K562 (cell line): ENCODE measurements at regions not wholly inside any gene's neighbourhood (a gene's known extent, or its start where the extent isn't known, plus 50 kb on each side); places are given as distances from the start of the nearest gene placed in this dataset.

Experiments used
- ATAC-seq: fragments of 200-7000 bp; cut with Tn5 transposase; 3 replicates; pipeline ENCODE4 v1.9.1; 2020; ENCODE audit warnings: moderate library complexity
- BruUV-seq: library from RNA; stranded (reverse); fragments of 400-500 nt; replicated peaks from 2 replicates; lab custom pipeline; 2021; lab: Mats Ljungman, UMichigan
- CTCF ChIA-PET: fragments of 300-600 bp; formaldehyde crosslinking; extraction: SDS; loops from one replicate; lab custom pipeline; 2021; ENCODE audit warnings: low intra/inter-chr PET ratio; lab: Yijun Ruan, JAX
- POLR2A ChIA-PET: fragments of 300-600, 350-650 bp; sonication (Branson Sonifier 250); formaldehyde crosslinking; extraction: SDS; loops from one replicate; lab custom pipeline; 2021; ENCODE audit warnings: antibody characterized with exemption, inconsistent platforms; lab: Yijun Ruan, JAX
- DNase-seq, 4 experiments: peaks; one replicate each; pipeline versions ENCODE4 v3.0.0 to v3.0.0-alpha.2; 2011 to 2018; ENCODE audit warnings: low spot score in 3 of 4, mixed read lengths in 3 of 4; ENCODE audit errors: extremely low read depth in 1 of 4
- FAIRE-seq: peaks from 2 replicates; lab custom pipeline; 2011; peaks lifted over from hg19 to GRCh38; lab: Jason Lieb, UNC
- H2AFZ ChIP-seq: 2 replicates; pipeline ENCODE4 v1.6.0; 2011; ENCODE audit warnings: low read depth, low read length, control low read depth, inconsistent platforms
- H3K27ac ChIP-seq: fragments of 200-600 bp; 3 replicates; pipeline ENCODE4 v1.8.0; 2011; ENCODE audit warnings: low read depth, mild to moderate bottlenecking, control low read depth, inconsistent platforms, low read length, moderate library complexity, mixed read lengths; ENCODE audit errors: extremely low read depth
- H3K27me3 ChIP-seq, 2 experiments: fragments of 300-600 bp in 1 of 2; 2 replicates in 1 of 2; 3 replicates in 1 of 2; pipeline versions ENCODE4 v1.6.0 to v1.8.0; 2011; ENCODE audit warnings: inconsistent platforms in 2 of 2, low read length in 2 of 2, mild to moderate bottlenecking in 1 of 2, mixed read lengths in 1 of 2, moderate library complexity in 1 of 2; ENCODE audit not compliant: control insufficient read depth in 2 of 2, insufficient read depth in 2 of 2
- H3K36me3 ChIP-seq: fragments of 300-600 bp; 3 replicates; pipeline ENCODE4 v1.8.0; 2011; ENCODE audit warnings: mild to moderate bottlenecking, low read length, inconsistent platforms; ENCODE audit not compliant: control insufficient read depth, insufficient read depth
- H3K4me1 ChIP-seq, 2 experiments: fragments of 200-600 bp in 1 of 2; replicated peaks in 1 of 2; 2 replicates in 1 of 2; 3 replicates in 1 of 2; pipeline versions ENCODE4 v1.5.1 to v1.8.0; 2011; ENCODE audit warnings: inconsistent platforms in 2 of 2, low read length in 2 of 2, mild to moderate bottlenecking in 1 of 2, mixed read lengths in 1 of 2, moderate library complexity in 1 of 2; ENCODE audit not compliant: control insufficient read depth in 2 of 2, insufficient read depth in 2 of 2
- H3K4me2 ChIP-seq: 2 replicates; pipeline ENCODE4 v1.6.1; 2011; ENCODE audit warnings: low read length, control low read depth, inconsistent platforms, mixed read lengths; ENCODE audit not compliant: insufficient read depth
- H3K4me3 ChIP-seq: fragments of 200-600 bp; sonication (generic), shearing (Covaris generic); 2 replicates; pipeline ENCODE4 v1.5.1; 2016; ENCODE audit warnings: control low read depth, inconsistent platforms
- H3K79me2 ChIP-seq: fragments of 200-600 bp; 3 replicates; pipeline ENCODE4 v1.8.0; 2011; ENCODE audit warnings: low read length, inconsistent platforms; ENCODE audit not compliant: control insufficient read depth, insufficient read depth
- H3K9ac ChIP-seq, 2 experiments: 2 replicates each; pipeline versions ENCODE4 v1.6.0 to v1.6.1; 2011; ENCODE audit warnings: low read depth in 2 of 2, low read length in 2 of 2, control low read depth in 1 of 2, inconsistent platforms in 1 of 2, mild to moderate bottlenecking in 1 of 2, mixed read lengths in 1 of 2; ENCODE audit not compliant: insufficient read depth in 1 of 2
- H3K9me1 ChIP-seq: one replicate; pipeline ENCODE4 v1.6.0; 2011; ENCODE audit warnings: inconsistent platforms, mild to moderate bottlenecking, low read length, moderate library complexity; ENCODE audit not compliant: control insufficient read depth, insufficient read depth
- H3K9me3 ChIP-seq: replicated peaks from 2 replicates; pipeline ENCODE4 v1.5.1; 2011; ENCODE audit warnings: low read depth, low read length, inconsistent platforms; ENCODE audit not compliant: control insufficient read depth, insufficient read depth
- H4K20me1 ChIP-seq: replicated peaks from 2 replicates; pipeline ENCODE4 v1.6.1; 2011; ENCODE audit warnings: low read length, inconsistent platforms, mixed read lengths; ENCODE audit not compliant: control insufficient read depth, insufficient read depth
- EWSR1 ChIP-seq: fragments of 450-650 bp; IDR thresholded peaks from 2 replicates; pipeline ENCODE4 v1.6.1; 2018; ENCODE audit warnings: borderline replicate concordance, mild to moderate bottlenecking, low read depth, moderate library complexity; ENCODE audit not compliant: partially characterized antibody
- FOXA3 ChIP-seq, 2 experiments: fragments of 450-650 bp in 1 of 2; sonication (generic) in 1 of 2; formaldehyde crosslinking; IDR thresholded peaks in 1 of 2; conservative IDR thresholded peaks in 1 of 2; 2 replicates each; pipeline versions ENCODE4 v1.4.0 to v1.8.0; 2020 to 2022; ENCODE audit warnings: mild to moderate bottlenecking in 2 of 2, missing genetic modification reagents in 1 of 2
- GATAD2A ChIP-seq: fragments of 450-650 bp; IDR thresholded peaks from 2 replicates; pipeline ENCODE4 v1.6.1; 2017
- MAFF ChIP-seq: IDR thresholded peaks from 2 replicates; pipeline ENCODE4 v1.6.1; 2012; ENCODE audit warnings: low read length, improper control_type of control experiment
- MCM2 ChIP-seq: fragments of 450-650 bp; IDR thresholded peaks from 2 replicates; pipeline ENCODE4 v1.6.1; 2017; ENCODE audit warnings: low read depth, mild to moderate bottlenecking
- NCOA6 ChIP-seq: fragments of 450-650 bp; IDR thresholded peaks from 2 replicates; pipeline ENCODE4 v1.6.1; 2017; ENCODE audit warnings: mild to moderate bottlenecking
- POLR3A ChIP-seq: IDR thresholded peaks from 2 replicates; pipeline ENCODE4 v1.6.1; 2011; ENCODE audit warnings: borderline replicate concordance, mild to moderate bottlenecking, moderate library complexity; ENCODE audit not compliant: insufficient read length, insufficient read depth; ENCODE audit errors: extremely low read depth
- PPARD ChIP-seq: fragments of 250-450 bp; sonication (Bioruptor Pico); IDR thresholded peaks from 2 replicates; pipeline ENCODE4 v1.8.0; 2022; ENCODE audit warnings: inconsistent platforms, mild to moderate bottlenecking, moderate library complexity
- RAD51 ChIP-seq: fragments of 450-650 bp; IDR thresholded peaks from 2 replicates; pipeline ENCODE4 v1.7.1; 2016; ENCODE audit warnings: low read depth, mild to moderate bottlenecking, borderline replicate concordance
- RFX1 ChIP-seq: fragments of 450-650 bp; IDR thresholded peaks from 2 replicates; pipeline ENCODE4 v1.6.1; 2016; ENCODE audit warnings: mild to moderate bottlenecking, moderate library complexity
- ZFP36 ChIP-seq: fragments of 150-350 bp; IDR thresholded peaks from 2 replicates; pipeline ENCODE4 v1.6.1; 2018; ENCODE audit warnings: low read length, low read depth; ENCODE audit not compliant: partially characterized antibody
- ZNF445 ChIP-seq: fragments of 250-450 bp; sonication (Bioruptor Pico); IDR thresholded peaks from 2 replicates; pipeline ENCODE4 v1.4.0; 2020; ENCODE audit warnings: low read depth, mild to moderate bottlenecking, moderate library complexity
- ZNF707 ChIP-seq: fragments of 250-450 bp; sonication (Bioruptor Pico); conservative IDR thresholded peaks from 2 replicates; pipeline ENCODE4 v1.8.0; 2022; ENCODE audit warnings: inconsistent platforms, mild to moderate bottlenecking, moderate library complexity
- WGBS: fragments of 100-300 bp; shearing (Covaris generic); methylation state at CpG from one replicate; pipeline ENCODE4 v1.1.6; 2016; ENCODE audit warnings: low coverage, mixed read lengths; ENCODE audit not compliant: insufficient coverage; ENCODE audit errors: missing lambda C conversion rate; 5-methylcytosine and 5-hydroxymethylcytosine counted together
- in situ Hi-C: fragments of 300-500 bp; cut with MboI; formaldehyde crosslinking; loops from 4 replicates; pipeline ENCODE4 v1.15.0; 2018; ENCODE audit warnings: inconsistent platforms, mixed read lengths
- intact Hi-C: fragments of 100-400 bp; cut with micrococcal nuclease; formaldehyde crosslinking; loops from 2 replicates; pipeline ENCODE4 v1.14.2; 2022
- TF ChIP-seq, protein P1 (sequence below), 3 experiments: IDR thresholded peaks in 2 of 3; conservative IDR thresholded peaks in 1 of 3; 2 replicates each; pipeline ENCODE4 v1.5.1; 2011 to 2012; ENCODE audit warnings: low read length in 3 of 3, mild to moderate bottlenecking in 3 of 3, control low read depth in 2 of 3, improper control_type of control experiment in 1 of 3, inconsistent platforms in 1 of 3, low read depth in 1 of 3, mixed read lengths in 1 of 3, moderate library complexity in 1 of 3; ENCODE audit not compliant: insufficient read depth in 2 of 3
- TF ChIP-seq, protein P2 (sequence below): fragments of 150-350 bp; IDR thresholded peaks from 2 replicates; pipeline ENCODE4 v1.6.1; 2014; ENCODE audit warnings: low read depth, mild to moderate bottlenecking, low read length, borderline replicate concordance
- TF ChIP-seq, protein P3 (sequence below): fragments of 250-450 bp; sonication (Bioruptor Pico); IDR thresholded peaks from 2 replicates; pipeline ENCODE4 v1.4.0; 2020; ENCODE audit warnings: mild to moderate bottlenecking

GRCh38 chr14:85039353-85039626 is 490.7 kb upstream of the FLRT2 start (continued):
- TF ChIP-seq, protein P1, sequence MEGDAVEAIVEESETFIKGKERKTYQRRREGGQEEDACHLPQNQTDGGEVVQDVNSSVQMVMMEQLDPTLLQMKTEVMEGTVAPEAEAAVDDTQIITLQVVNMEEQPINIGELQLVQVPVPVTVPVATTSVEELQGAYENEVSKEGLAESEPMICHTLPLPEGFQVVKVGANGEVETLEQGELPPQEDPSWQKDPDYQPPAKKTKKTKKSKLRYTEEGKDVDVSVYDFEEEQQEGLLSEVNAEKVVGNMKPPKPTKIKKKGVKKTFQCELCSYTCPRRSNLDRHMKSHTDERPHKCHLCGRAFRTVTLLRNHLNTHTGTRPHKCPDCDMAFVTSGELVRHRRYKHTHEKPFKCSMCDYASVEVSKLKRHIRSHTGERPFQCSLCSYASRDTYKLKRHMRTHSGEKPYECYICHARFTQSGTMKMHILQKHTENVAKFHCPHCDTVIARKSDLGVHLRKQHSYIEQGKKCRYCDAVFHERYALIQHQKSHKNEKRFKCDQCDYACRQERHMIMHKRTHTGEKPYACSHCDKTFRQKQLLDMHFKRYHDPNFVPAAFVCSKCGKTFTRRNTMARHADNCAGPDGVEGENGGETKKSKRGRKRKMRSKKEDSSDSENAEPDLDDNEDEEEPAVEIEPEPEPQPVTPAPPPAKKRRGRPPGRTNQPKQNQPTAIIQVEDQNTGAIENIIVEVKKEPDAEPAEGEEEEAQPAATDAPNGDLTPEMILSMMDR (IDR thresholded peaks at IDR 0.05 in 2 of 3, conservative IDR thresholded peaks at IDR 0.05 in 1 of 3; ENCODE audit: insufficient read depth in 2 of 3, low read depth in 1 of 3, low read length in 3 of 3) = no peak
- TF ChIP-seq RAD51 (no peak), PPARD (CRISPR knock-in tag) (no peak), FOXA3 (CRISPR knock-in tag; conservative IDR thresholded peaks at IDR 0.05 in 1 of 2, IDR thresholded peaks at IDR 0.05 in 1 of 2) (no peak), NCOA6 (no peak), EWSR1 (no peak), MAFF (no peak)

GRCh38 chr14:85040046-85040685 is 489.8 kb upstream of the FLRT2 start:
- Histone ChIP-seq H4K20me1 (no peaks in the 10 kb centered on the region), H3K27me3 (no peaks in the 10 kb centered on the region), H3K4me2 (no peak overlapping the region), H3K9me3 (no peaks in the 10 kb centered on the region), H3K36me3 (no peaks in the 10 kb centered on the region), H3K27ac (no peak overlapping the region), H2AFZ (no peak overlapping the region), H3K9me1 (no peaks in the 10 kb centered on the region), H3K4me1 (no peaks in the 10 kb centered on the region), H3K9ac (no peak overlapping the region), H3K4me3 (no peak overlapping the region), H3K79me2 (no peaks in the 10 kb centered on the region)
- POLR2A ChIA-PET = no interaction called here
- no peak for DNase-seq
- ATAC-seq = no peak
- in situ Hi-C loops = no loop called here
- WGBS = 0% methylated on average over 6 of the region's 6 CpGs
- no TSS peak for BruUV-seq
- CTCF ChIA-PET = no interaction called here
- intact Hi-C loops = no loop called here
- no peak for FAIRE-seq
- TF ChIP-seq, protein P2, sequence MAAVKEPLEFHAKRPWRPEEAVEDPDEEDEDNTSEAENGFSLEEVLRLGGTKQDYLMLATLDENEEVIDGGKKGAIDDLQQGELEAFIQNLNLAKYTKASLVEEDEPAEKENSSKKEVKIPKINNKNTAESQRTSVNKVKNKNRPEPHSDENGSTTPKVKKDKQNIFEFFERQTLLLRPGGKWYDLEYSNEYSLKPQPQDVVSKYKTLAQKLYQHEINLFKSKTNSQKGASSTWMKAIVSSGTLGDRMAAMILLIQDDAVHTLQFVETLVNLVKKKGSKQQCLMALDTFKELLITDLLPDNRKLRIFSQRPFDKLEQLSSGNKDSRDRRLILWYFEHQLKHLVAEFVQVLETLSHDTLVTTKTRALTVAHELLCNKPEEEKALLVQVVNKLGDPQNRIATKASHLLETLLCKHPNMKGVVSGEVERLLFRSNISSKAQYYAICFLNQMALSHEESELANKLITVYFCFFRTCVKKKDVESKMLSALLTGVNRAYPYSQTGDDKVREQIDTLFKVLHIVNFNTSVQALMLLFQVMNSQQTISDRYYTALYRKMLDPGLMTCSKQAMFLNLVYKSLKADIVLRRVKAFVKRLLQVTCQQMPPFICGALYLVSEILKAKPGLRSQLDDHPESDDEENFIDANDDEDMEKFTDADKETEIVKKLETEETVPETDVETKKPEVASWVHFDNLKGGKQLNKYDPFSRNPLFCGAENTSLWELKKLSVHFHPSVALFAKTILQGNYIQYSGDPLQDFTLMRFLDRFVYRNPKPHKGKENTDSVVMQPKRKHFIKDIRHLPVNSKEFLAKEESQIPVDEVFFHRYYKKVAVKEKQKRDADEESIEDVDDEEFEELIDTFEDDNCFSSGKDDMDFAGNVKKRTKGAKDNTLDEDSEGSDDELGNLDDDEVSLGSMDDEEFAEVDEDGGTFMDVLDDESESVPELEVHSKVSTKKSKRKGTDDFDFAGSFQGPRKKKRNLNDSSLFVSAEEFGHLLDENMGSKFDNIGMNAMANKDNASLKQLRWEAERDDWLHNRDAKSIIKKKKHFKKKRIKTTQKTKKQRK = no peak
- TF ChIP-seq, protein P3, sequence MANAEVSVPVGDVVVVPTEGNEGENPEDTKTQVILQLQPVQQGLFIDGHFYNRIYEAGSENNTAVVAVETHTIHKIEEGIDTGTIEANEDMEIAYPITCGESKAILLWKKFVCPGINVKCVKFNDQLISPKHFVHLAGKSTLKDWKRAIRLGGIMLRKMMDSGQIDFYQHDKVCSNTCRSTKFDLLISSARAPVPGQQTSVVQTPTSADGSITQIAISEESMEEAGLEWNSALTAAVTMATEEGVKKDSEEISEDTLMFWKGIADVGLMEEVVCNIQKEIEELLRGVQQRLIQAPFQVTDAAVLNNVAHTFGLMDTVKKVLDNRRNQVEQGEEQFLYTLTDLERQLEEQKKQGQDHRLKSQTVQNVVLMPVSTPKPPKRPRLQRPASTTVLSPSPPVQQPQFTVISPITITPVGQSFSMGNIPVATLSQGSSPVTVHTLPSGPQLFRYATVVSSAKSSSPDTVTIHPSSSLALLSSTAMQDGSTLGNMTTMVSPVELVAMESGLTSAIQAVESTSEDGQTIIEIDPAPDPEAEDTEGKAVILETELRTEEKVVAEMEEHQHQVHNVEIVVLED = no peak
- TF ChIP-seq ZFP36 = no peak
- TF ChIP-seq ZNF445 (CRISPR knock-in tag) = no peak
- no peak for TF ChIP-seq GATAD2A
- TF ChIP-seq MCM2 = no peak
- TF ChIP-seq RFX1 = no peak
- no peak for TF ChIP-seq POLR3A
- TF ChIP-seq ZNF707 (CRISPR knock-in tag) = no peak
